22Rv1 (cell line): ENCODE measurements at regions not wholly inside any gene's neighbourhood (a gene's known extent, or its start where the extent isn't known, plus 50 kb on each side); places are given as distances from the start of the nearest gene placed in this dataset.

Experiments
- CTCF ChIP-seq: fragments of 450-650 bp; IDR thresholded peaks from 2 replicates; pipeline ENCODE4 v1.5.1; 2017; ENCODE audit warnings: mild to moderate bottlenecking
- ZFX ChIP-seq: fragments of 450-650 bp; IDR thresholded peaks from 2 replicates; pipeline ENCODE4 v1.6.1; 2017; ENCODE audit warnings: antibody characterized with exemption, borderline replicate concordance

- no peak for TF ChIP-seq CTCF
- no peak for TF ChIP-seq ZFX
These were observed 237.1 kb upstream of the MOCS1 start for GRCh38 chr6:40171343-40171742.
